ENCODE measurements at regions not wholly inside any gene's neighbourhood (a gene's known extent, or its start where the extent isn't known, plus 50 kb on each side); places are given as distances from the start of the nearest gene placed in this dataset.

- Histone ChIP-seq H3K36me3 (ENCODE audit: control insufficient read depth, insufficient read depth, low read length) (no peaks in the 10 kb centered on the region), H2BK15ac (replicated peaks; ENCODE audit: low read depth) (no peak overlapping the region), H3K27ac (ENCODE audit: low read depth, low read length) (no peak overlapping the region), H4K8ac (ENCODE audit: low read depth, low read length) (no peak overlapping the region), H3K18ac (ENCODE audit: low read length) (no peak overlapping the region), H3K9ac (ENCODE audit: low read length) (no peak overlapping the region), H2BK120ac (ENCODE audit: low read depth, low read length) (no peak overlapping the region), H3K4ac (ENCODE audit: low read depth, low read length) (no peak overlapping the region), H3K27me3 (ENCODE audit: insufficient read depth, low read length, poor library complexity) (no peaks in the 10 kb centered on the region), H3K56ac (ENCODE audit: low read length) (no peak overlapping the region), H3K79me2 (ENCODE audit: control insufficient read depth, insufficient read depth, low read length) (no peaks in the 10 kb centered on the region), H3K4me3 (ENCODE audit: low read length) (no peak overlapping the region), H2BK5ac (ENCODE audit: low read length) (no peak overlapping the region), H4K5ac (ENCODE audit: low read length) (no peak overlapping the region), H3K79me1 (ENCODE audit: low read length) (no peaks in the 10 kb centered on the region), H3K4me1 (ENCODE audit: control insufficient read depth, low read depth, low read length) (peaks cover 2% of the 10 kb centered on the region), H3K4me2 (ENCODE audit: low read length) (no peak overlapping the region), H2AK5ac (ENCODE audit: low read length) (no peak overlapping the region), H3K23ac (ENCODE audit: low read length) (no peak overlapping the region)
- no CpG with 5 or more reads among the region's 1 CpG for WGBS (ENCODE audit: extremely low coverage, insufficient coverage, low lambda C conversion rate)
- no peak for DNase-seq
Observed at GRCh38 chr2:176585291-176585690, 316.0 kb downstream of the MTX2 start.

- Histone ChIP-seq H3K9ac (ENCODE audit: low read length) (no peak overlapping the region), H3K4me1 (ENCODE audit: control insufficient read depth, low read depth, low read length) (peaks cover 2% of the 10 kb centered on the region), H4K8ac (ENCODE audit: low read depth, low read length) (no peak overlapping the region), H2BK120ac (ENCODE audit: low read depth, low read length) (no peak overlapping the region), H3K4ac (ENCODE audit: low read depth, low read length) (no peak overlapping the region), H3K18ac (ENCODE audit: low read length) (no peak overlapping the region), H3K79me1 (ENCODE audit: low read length) (no peaks in the 10 kb centered on the region), H2BK15ac (replicated peaks; ENCODE audit: low read depth) (no peak overlapping the region), H4K5ac (ENCODE audit: low read length) (no peak overlapping the region), H3K56ac (ENCODE audit: low read length) (no peak overlapping the region), H3K27me3 (ENCODE audit: insufficient read depth, low read length, poor library complexity) (no peaks in the 10 kb centered on the region), H3K27ac (ENCODE audit: low read depth, low read length) (no peak overlapping the region), H3K23ac (ENCODE audit: low read length) (no peak overlapping the region), H3K4me3 (ENCODE audit: low read length) (no peak overlapping the region), H2BK5ac (ENCODE audit: low read length) (no peak overlapping the region), H2AK5ac (ENCODE audit: low read length) (no peak overlapping the region), H3K4me2 (ENCODE audit: low read length) (no peak overlapping the region), H3K79me2 (ENCODE audit: control insufficient read depth, insufficient read depth, low read length) (no peaks in the 10 kb centered on the region), H3K36me3 (ENCODE audit: control insufficient read depth, insufficient read depth, low read length) (no peaks in the 10 kb centered on the region)
- peak; percentile 53 for DNase-seq
- WGBS (ENCODE audit: extremely low coverage, insufficient coverage, low lambda C conversion rate): no CpG with 5 or more reads among the region's 2 CpGs
Observed at GRCh38 chr2:176585791-176586190, 316.5 kb downstream of the MTX2 start.

DNA sequence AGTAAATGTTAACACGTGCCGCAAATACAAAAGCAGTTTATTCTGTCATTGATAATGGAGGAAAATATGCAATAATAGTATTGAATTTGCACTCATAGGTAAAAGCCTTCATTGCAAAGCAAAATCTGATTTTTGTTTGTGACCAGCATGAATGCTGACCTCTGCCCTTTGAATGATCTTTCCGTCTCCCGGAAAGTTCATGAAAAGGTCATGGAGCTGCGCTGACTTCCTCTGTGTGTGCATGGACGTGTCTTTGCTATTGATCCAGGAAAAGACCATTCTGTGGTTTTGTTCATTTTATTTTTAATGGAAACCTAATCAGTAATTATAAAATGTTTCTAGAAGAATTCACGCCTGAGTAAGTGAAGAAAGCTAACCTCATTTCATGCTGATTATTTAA is 320.0 kb downstream of the MTX2 start:
- no peaks in the 10 kb centered on the region for H3K79me1 ChIP-seq (ENCODE audit: low read length)
- no peak overlapping the region for H3K56ac ChIP-seq (ENCODE audit: low read length)
- H2BK120ac ChIP-seq (ENCODE audit: low read depth, low read length): no peak overlapping the region
- no peak overlapping the region for H2BK5ac ChIP-seq (ENCODE audit: low read length)
- H3K4me2 ChIP-seq (ENCODE audit: low read length): no peak overlapping the region
- H3K4me3 ChIP-seq (ENCODE audit: low read length): no peak overlapping the region
- no peak overlapping the region for H3K23ac ChIP-seq (ENCODE audit: low read length)
- whole genome bisulfite sequencing (ENCODE audit: extremely low coverage, insufficient coverage, low lambda C conversion rate): no CpG with 5 or more reads among the region's 7 CpGs
- H2AK5ac ChIP-seq (ENCODE audit: low read length): no peak overlapping the region
- H3K27me3 ChIP-seq (ENCODE audit: insufficient read depth, low read length, poor library complexity): no peaks in the 10 kb centered on the region
- no peak overlapping the region for H3K4ac ChIP-seq (ENCODE audit: low read depth, low read length)
- no peaks in the 10 kb centered on the region for H3K79me2 ChIP-seq (ENCODE audit: control insufficient read depth, insufficient read depth, low read length)
- peaks cover 2% of the 10 kb centered on the region for H3K4me1 ChIP-seq (ENCODE audit: control insufficient read depth, low read depth, low read length)
- no peak for DNase-seq
- no peak overlapping the region for H4K5ac ChIP-seq (ENCODE audit: low read length)
- no peak overlapping the region for H3K9ac ChIP-seq (ENCODE audit: low read length)
- no peak overlapping the region for H2BK15ac ChIP-seq (replicated peaks; ENCODE audit: low read depth)
- H3K36me3 ChIP-seq (ENCODE audit: control insufficient read depth, insufficient read depth, low read length): no peaks in the 10 kb centered on the region
- H4K8ac ChIP-seq (ENCODE audit: low read depth, low read length): no peak overlapping the region
- H3K27ac ChIP-seq (ENCODE audit: low read depth, low read length): no peak overlapping the region
- no peak overlapping the region for H3K18ac ChIP-seq (ENCODE audit: low read length)

- Histone ChIP-seq H3K4me1 (ENCODE audit: control insufficient read depth, low read depth, low read length) (peaks cover 2% of the 10 kb centered on the region), H3K4me3 (ENCODE audit: low read length) (no peak overlapping the region)
- WGBS (ENCODE audit: extremely low coverage, insufficient coverage, low lambda C conversion rate): no CpG with 5 or more reads among the region's 11 CpGs
Observed at GRCh38 chr2:176589825-176590440, 320.7 kb downstream of the MTX2 start.

GRCh38 chr2:176592216-176592615 is 323.0 kb downstream of the MTX2 start:
- Histone ChIP-seq H3K23ac (ENCODE audit: low read length) (no peak overlapping the region), H4K5ac (ENCODE audit: low read length) (no peak overlapping the region), H3K36me3 (ENCODE audit: control insufficient read depth, insufficient read depth, low read length) (no peaks in the 10 kb centered on the region), H3K79me2 (ENCODE audit: control insufficient read depth, insufficient read depth, low read length) (no peaks in the 10 kb centered on the region), H2BK15ac (replicated peaks; ENCODE audit: low read depth) (no peak overlapping the region), H3K4me2 (ENCODE audit: low read length) (no peak overlapping the region), H4K8ac (ENCODE audit: low read depth, low read length) (no peak overlapping the region), H3K4me3 (ENCODE audit: low read length) (no peak overlapping the region), H3K27ac (ENCODE audit: low read depth, low read length) (no peak overlapping the region), H3K18ac (ENCODE audit: low read length) (no peak overlapping the region), H3K4me1 (ENCODE audit: control insufficient read depth, low read depth, low read length) (no peaks in the 10 kb centered on the region), H3K79me1 (ENCODE audit: low read length) (no peaks in the 10 kb centered on the region), H2AK5ac (ENCODE audit: low read length) (no peak overlapping the region), H2BK120ac (ENCODE audit: low read depth, low read length) (no peak overlapping the region), H2BK5ac (ENCODE audit: low read length) (no peak overlapping the region), H3K4ac (ENCODE audit: low read depth, low read length) (no peak overlapping the region), H3K27me3 (ENCODE audit: insufficient read depth, low read length, poor library complexity) (no peaks in the 10 kb centered on the region), H3K56ac (ENCODE audit: low read length) (no peak overlapping the region), H3K9ac (ENCODE audit: low read length) (no peak overlapping the region)
- DNase-seq: no peak
- WGBS (ENCODE audit: extremely low coverage, insufficient coverage, low lambda C conversion rate): no CpG with 5 or more reads among the region's 6 CpGs

More at GRCh38 chr2:176589825-176590440, 320.7 kb downstream of the MTX2 start:
- Histone ChIP-seq H2BK120ac (ENCODE audit: low read depth, low read length) (no peak overlapping the region), H3K79me2 (ENCODE audit: control insufficient read depth, insufficient read depth, low read length) (no peaks in the 10 kb centered on the region), H3K4me2 (ENCODE audit: low read length) (no peak overlapping the region), H2AK5ac (ENCODE audit: low read length) (no peak overlapping the region), H4K8ac (ENCODE audit: low read depth, low read length) (no peak overlapping the region), H3K9ac (ENCODE audit: low read length) (no peak overlapping the region), H3K23ac (ENCODE audit: low read length) (no peak overlapping the region), H2BK15ac (replicated peaks; ENCODE audit: low read depth) (no peak overlapping the region), H3K4ac (ENCODE audit: low read depth, low read length) (no peak overlapping the region), H3K27me3 (ENCODE audit: insufficient read depth, low read length, poor library complexity) (no peaks in the 10 kb centered on the region), H4K5ac (ENCODE audit: low read length) (no peak overlapping the region), H3K27ac (ENCODE audit: low read depth, low read length) (no peak overlapping the region), H3K18ac (ENCODE audit: low read length) (no peak overlapping the region), H3K36me3 (ENCODE audit: control insufficient read depth, insufficient read depth, low read length) (no peaks in the 10 kb centered on the region), H3K79me1 (ENCODE audit: low read length) (no peaks in the 10 kb centered on the region), H2BK5ac (ENCODE audit: low read length) (no peak overlapping the region), H3K56ac (ENCODE audit: low read length) (no peak overlapping the region)
- no peak for DNase-seq

DNA sequence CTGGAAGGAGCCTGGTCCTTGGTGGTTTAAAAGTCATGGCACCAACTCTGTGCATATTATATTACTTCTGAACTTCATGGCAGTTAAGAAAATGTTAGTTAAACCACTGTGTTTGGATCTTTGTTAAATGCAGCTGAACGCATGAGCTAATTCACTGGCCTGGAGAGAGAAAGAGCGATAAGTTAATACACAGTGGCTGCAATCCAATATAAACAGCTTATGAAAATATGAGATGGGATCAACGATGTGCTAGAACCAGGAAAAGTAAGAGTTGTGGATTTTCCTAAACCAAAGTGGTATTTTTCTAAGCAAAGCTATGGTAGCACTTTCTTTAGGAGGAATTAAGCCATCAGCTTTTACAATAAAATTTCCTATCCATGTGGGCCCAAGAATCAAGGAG is 326.7 kb downstream of the MTX2 start:
- no peaks in the 10 kb centered on the region for H3K27me3 ChIP-seq (ENCODE audit: insufficient read depth, low read length, poor library complexity)
- no peak overlapping the region for H3K9ac ChIP-seq (ENCODE audit: low read length)
- H3K23ac ChIP-seq (ENCODE audit: low read length): no peak overlapping the region
- no CpG with 5 or more reads among the region's 3 CpGs for WGBS (ENCODE audit: extremely low coverage, insufficient coverage, low lambda C conversion rate)
- H3K56ac ChIP-seq (ENCODE audit: low read length): no peak overlapping the region
- no peak overlapping the region for H2BK5ac ChIP-seq (ENCODE audit: low read length)
- no peak overlapping the region for H4K8ac ChIP-seq (ENCODE audit: low read depth, low read length)
- no peaks in the 10 kb centered on the region for H3K79me1 ChIP-seq (ENCODE audit: low read length)
- H2BK15ac ChIP-seq (replicated peaks; ENCODE audit: low read depth): no peak overlapping the region
- no peak overlapping the region for H4K5ac ChIP-seq (ENCODE audit: low read length)
- no peak overlapping the region for H3K4me2 ChIP-seq (ENCODE audit: low read length)
- peaks cover 3% of the 10 kb centered on the region for H3K4me1 ChIP-seq (ENCODE audit: control insufficient read depth, low read depth, low read length)
- DNase-seq: no peak
- H2BK120ac ChIP-seq (ENCODE audit: low read depth, low read length): no peak overlapping the region
- no peak overlapping the region for H2AK5ac ChIP-seq (ENCODE audit: low read length)
- no peaks in the 10 kb centered on the region for H3K79me2 ChIP-seq (ENCODE audit: control insufficient read depth, insufficient read depth, low read length)
- H3K36me3 ChIP-seq (ENCODE audit: control insufficient read depth, insufficient read depth, low read length): no peaks in the 10 kb centered on the region
- no peak overlapping the region for H3K27ac ChIP-seq (ENCODE audit: low read depth, low read length)
- H3K18ac ChIP-seq (ENCODE audit: low read length): no peak overlapping the region
- H3K4me3 ChIP-seq (ENCODE audit: low read length): no peak overlapping the region
- no peak overlapping the region for H3K4ac ChIP-seq (ENCODE audit: low read depth, low read length)
